Kidney (tissue), 13 donors: ENCODE measurements at regions not wholly inside any gene's neighbourhood (a gene's known extent, or its start where the extent isn't known, plus 50 kb on each side); places are given as distances from the start of the nearest gene placed in this dataset.

Experiments used
- DNase-seq, 5 donors: peaks; one replicate each; pipeline ENCODE4 v3.0.0-alpha.2; 2013 to 2020
- FAIRE-seq: peaks from 2 replicates; lab custom pipeline; 2012; peaks lifted over from hg19 to GRCh38; lab: Jason Lieb, UNC
- H3K27ac ChIP-seq, 2 donors: one replicate each; pipeline ENCODE4 v1.7.0; 2013; ENCODE audit warnings: low read depth in 2 of 2, low read length in 2 of 2, inconsistent platforms in 1 of 2
- H3K27me3 ChIP-seq: one replicate; pipeline ENCODE4 v1.7.1; 2013; ENCODE audit warnings: low read length, inconsistent platforms; ENCODE audit not compliant: control insufficient read depth, insufficient read depth
- H3K36me3 ChIP-seq, 3 donors: one replicate each; pipeline versions ENCODE4 v1.7.0 to v1.7.1; 2013; ENCODE audit warnings: low read length in 3 of 3, control low read depth in 1 of 3, inconsistent platforms in 1 of 3; ENCODE audit not compliant: insufficient read depth in 3 of 3, control insufficient read depth in 2 of 3
- H3K4me1 ChIP-seq, 3 donors: one replicate each; pipeline versions ENCODE4 v1.7.0 to v1.7.1; 2013; ENCODE audit warnings: low read length in 3 of 3, inconsistent platforms in 1 of 3, low read depth in 1 of 3; ENCODE audit not compliant: control insufficient read depth in 2 of 3, insufficient read depth in 2 of 3
- H3K4me3 ChIP-seq, 3 donors: one replicate each; pipeline versions ENCODE4 v1.7.0 to v1.8.1; 2013; ENCODE audit warnings: low read length in 3 of 3, control low read depth in 1 of 3, inconsistent platforms in 1 of 3
- H3K9ac ChIP-seq, 3 donors: one replicate each; pipeline versions ENCODE4 v1.7.0 to v1.7.1; 2013; ENCODE audit warnings: low read length in 3 of 3, control low read depth in 1 of 3, inconsistent platforms in 1 of 3
- H3K9me3 ChIP-seq, 3 donors: one replicate each; pipeline versions ENCODE4 v1.7.0 to v1.7.1; 2013; ENCODE audit warnings: low read length in 3 of 3, control low read depth in 1 of 3, inconsistent platforms in 1 of 3; ENCODE audit not compliant: control insufficient read depth in 2 of 3, insufficient read depth in 1 of 3
- intact Hi-C: fragments of 100-400 bp; cut with DNase I; formaldehyde crosslinking; loops from one replicate; pipeline ENCODE4 v1.11.1; 2022
- TF ChIP-seq, protein P1 (sequence below): IDR thresholded peaks from 3 replicates; pipeline ENCODE4 v1.5.1; 2012; ENCODE audit warnings: mild to moderate bottlenecking, moderate library complexity, borderline replicate concordance; ENCODE audit not compliant: insufficient read depth; ENCODE audit errors: extremely low read depth
- donor health status: control.
- donor health status: control.
- donor health status: control.
- donor health status: control.
- donor health status: control.
- donor health status: DM: yes; HTN: yes; CAD: no.
- donor health status: Normal renal cell carcinoma (clear cell type).

DNA sequence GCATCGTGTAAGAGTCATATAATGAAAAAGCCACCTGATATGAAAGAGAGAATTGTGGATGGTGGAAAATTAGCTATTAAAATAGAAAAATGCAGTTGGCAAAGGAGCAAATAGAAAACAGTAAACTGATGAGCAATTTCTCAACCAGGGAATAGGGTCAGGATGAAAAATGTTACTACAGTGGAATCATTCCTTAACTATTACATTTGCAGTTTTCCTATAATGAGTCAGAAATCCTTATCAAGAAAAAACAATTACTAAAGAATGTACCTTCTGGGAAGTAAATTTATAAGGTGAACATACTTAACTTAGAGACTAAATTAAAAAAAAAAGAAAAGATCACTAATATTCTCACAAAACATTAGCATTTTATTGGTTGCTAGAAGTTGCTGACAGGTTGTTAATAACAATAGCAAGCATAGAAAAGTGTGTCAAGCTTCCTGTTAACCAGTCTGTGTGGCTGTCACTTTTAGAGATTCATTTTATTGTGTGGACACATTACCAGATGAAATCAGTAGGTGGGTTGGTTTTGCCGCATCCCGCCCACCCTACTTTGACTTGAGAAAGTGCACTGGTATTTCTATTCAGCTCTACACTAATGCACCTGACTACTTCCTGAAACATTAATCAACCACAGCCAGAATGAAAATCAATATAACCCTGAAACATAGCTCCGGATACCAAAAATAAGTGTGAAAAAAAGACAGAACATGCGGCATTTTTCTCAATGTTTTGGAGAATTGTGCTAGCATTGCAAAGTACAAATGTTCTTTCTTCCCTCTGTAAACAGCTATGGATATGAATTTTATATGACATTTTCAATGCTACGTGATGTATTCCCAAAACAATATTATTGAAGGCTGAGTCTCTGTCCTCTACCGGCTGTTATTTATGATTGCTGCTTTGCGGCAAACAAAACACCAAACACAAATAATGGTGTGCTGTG lies 576.7 kb downstream of the SLC16A7 start:
- Histone ChIP-seq H3K27ac (no peak overlapping the region), H3K27me3 (no peaks in the 10 kb centered on the region), H3K36me3 (no peaks in the 10 kb centered on the region), H3K4me3 (no peak overlapping the region), H3K4me1 (no peaks in the 10 kb centered on the region), H3K9ac (no peak overlapping the region), H3K9me3 (no peaks in the 10 kb centered on the region)
- TF ChIP-seq, protein P1, sequence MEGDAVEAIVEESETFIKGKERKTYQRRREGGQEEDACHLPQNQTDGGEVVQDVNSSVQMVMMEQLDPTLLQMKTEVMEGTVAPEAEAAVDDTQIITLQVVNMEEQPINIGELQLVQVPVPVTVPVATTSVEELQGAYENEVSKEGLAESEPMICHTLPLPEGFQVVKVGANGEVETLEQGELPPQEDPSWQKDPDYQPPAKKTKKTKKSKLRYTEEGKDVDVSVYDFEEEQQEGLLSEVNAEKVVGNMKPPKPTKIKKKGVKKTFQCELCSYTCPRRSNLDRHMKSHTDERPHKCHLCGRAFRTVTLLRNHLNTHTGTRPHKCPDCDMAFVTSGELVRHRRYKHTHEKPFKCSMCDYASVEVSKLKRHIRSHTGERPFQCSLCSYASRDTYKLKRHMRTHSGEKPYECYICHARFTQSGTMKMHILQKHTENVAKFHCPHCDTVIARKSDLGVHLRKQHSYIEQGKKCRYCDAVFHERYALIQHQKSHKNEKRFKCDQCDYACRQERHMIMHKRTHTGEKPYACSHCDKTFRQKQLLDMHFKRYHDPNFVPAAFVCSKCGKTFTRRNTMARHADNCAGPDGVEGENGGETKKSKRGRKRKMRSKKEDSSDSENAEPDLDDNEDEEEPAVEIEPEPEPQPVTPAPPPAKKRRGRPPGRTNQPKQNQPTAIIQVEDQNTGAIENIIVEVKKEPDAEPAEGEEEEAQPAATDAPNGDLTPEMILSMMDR, result no peak
- FAIRE-seq (no peak), DNase-seq (no peak)
- intact Hi-C loops, result no loop called here

DNA sequence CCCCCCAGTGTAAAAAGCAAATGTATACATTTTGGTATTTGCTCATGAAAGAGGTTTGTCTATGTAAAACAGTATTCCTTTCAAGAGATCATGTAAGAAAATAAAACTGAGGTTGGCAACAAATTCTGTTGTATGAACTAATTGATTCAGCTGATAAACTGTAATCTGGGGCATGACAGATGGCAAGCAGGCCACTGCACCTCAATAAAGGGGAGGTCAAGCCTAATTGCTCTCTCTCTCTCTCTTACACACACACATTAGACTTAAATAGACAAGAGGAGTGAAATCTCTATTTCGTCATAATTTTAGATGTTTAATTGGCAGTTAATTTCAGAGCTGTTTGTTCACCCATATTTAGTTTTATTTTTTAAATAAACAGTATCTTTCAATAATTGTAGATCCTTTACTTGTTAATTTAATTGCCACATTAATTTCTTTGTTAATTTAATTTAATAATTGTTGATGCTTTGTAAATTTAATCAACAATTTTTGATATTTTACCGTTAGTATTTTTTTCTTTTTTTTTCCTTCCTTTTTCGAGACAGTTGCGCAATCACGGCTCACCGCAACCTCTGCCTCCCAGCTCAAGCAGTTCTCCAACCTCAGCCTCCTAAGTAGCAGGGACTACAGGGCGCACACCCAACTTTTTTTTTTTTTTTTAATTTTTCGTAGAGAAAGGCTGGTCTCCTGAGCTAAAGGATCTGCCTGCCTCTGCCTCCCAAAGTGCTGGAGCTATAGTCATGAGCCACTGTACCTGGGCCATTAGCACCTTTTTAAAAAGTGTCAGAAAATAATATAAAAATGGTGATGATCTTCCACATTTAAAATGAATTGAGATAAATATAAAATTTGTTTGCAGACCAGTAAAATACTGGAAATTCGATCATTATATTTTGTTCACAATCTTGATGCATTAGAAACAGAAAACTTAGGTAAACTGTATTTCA lies 577.7 kb downstream of the SLC16A7 start:
- H3K27me3 ChIP-seq, result no peaks in the 10 kb centered on the region
- H3K4me3 ChIP-seq, result no peak overlapping the region
- no peak overlapping the region for H3K27ac ChIP-seq
- TF ChIP-seq, protein P1, result no peak
- no peak for FAIRE-seq
- DNase-seq, result no peak
- H3K9me3 ChIP-seq, result no peaks in the 10 kb centered on the region
- H3K36me3 ChIP-seq, result no peaks in the 10 kb centered on the region
- intact Hi-C loops, result no loop called here
- no peak overlapping the region for H3K9ac ChIP-seq
- no peaks in the 10 kb centered on the region for H3K4me1 ChIP-seq

DNA sequence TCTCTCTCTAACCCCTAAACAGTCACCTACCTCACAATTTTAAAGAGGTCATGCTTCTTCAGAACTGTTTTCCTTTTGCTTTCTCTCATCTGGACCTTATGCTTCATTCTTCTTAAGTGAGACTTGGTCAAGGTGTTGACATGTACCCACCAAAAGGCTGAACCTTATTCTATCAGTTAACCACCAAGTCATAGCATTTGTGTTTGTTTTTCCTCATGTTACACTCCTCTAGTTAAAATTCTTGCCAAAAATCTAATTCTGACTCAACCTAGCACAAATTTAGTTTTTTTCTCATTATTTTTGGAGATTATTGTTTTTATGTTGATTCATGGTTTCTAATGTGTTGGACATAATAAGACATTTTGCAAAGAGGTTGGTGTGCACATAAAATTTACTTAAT lies 578.6 kb downstream of the SLC16A7 start:
- no peaks in the 10 kb centered on the region for H3K27me3 ChIP-seq
- FAIRE-seq (no peak), DNase-seq (no peak)
- H3K4me1 ChIP-seq, result no peaks in the 10 kb centered on the region
- intact Hi-C loops, result no loop called here
- H3K9ac ChIP-seq, result no peak overlapping the region
- no peak overlapping the region for H3K27ac ChIP-seq
- H3K9me3 ChIP-seq, result no peaks in the 10 kb centered on the region
- TF ChIP-seq, protein P1, result no peak
- no peak overlapping the region for H3K4me3 ChIP-seq
- H3K36me3 ChIP-seq, result no peaks in the 10 kb centered on the region
